A172 (cell line): ENCODE measurements at regions not wholly inside any gene's neighbourhood (a gene's known extent, or its start where the extent isn't known, plus 50 kb on each side); places are given as distances from the start of the nearest gene placed in this dataset.

Experiments used
- DNase-seq: peaks from one replicate; pipeline ENCODE4 v3.0.0-alpha.2; 2015; ENCODE audit warnings: low spot score

- no peak for DNase-seq
These were observed 128.2 kb upstream of the TMEM161B start for GRCh38 chr5:88396751-88397281.

DNA sequence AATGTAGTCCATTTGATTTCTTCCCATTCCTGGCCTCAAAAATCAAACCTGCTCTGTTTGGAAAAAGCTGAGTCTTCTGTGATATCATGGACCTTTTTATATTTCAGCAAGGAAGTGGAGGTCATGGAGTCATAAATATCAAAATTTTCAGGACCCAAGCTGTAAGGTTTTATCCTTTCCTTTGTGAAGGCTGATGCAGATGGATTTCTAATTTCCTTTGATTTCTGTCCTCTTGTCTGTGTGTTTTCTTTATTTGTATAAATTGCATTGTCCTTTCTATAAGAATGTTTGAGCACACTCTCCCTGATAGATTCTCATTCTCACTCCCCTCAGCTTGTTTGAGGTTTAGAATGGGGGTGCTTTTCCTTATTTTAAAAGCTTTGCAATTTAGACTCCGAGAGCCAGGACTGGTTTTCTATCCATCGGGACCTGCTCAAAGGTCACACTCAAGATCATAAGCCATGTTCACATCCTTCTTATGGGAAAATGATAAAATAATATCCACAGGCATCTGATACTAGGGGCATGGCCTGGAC, 127.4 kb upstream of the TMEM161B start:
- DNase-seq, result no peak

DNA sequence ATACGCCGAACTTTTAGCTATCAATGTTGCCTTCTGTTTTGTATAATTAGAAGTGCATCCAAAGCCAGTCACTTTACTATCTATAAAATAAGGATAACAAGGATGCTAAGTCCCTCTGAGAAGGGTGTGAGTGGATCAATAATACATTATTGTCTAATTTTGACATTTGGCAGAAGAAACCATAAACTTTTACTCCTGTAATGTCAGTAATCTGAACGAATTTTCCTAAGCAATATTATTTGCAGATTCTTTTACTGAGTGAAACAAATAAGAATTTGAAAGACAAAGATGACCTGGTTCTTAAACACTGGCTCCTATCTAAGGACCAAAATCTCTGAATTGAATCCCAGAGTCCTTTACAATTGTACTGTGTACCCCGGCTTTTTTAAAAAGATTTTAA, 126.6 kb upstream of the TMEM161B start:
- no peak for DNase-seq

GRCh38 chr5:88394536-88395175, 126.0 kb upstream of the TMEM161B start:
- no peak for DNase-seq

- DNase-seq, result no peak
These were observed 125.3 kb upstream of the TMEM161B start for GRCh38 chr5:88393716-88394535.

DNA sequence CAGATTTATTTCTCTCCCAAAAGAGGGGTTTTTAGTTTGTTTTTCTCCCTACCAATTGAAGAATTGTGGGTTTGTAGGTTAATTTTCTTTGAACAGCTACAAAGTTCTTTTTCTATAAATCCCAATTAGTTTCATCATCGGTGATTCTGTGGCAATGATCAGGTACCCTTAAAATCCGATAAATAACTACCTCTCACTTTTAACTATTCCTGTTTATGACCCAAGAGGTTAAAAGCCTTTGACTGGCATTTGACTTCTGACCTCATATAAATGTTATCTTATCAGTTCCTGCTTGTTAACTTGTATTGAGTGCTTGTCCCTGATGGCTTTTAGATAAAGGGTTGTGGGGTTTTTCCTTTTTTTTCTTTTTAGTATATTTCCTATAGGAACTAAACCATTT, 124.4 kb upstream of the TMEM161B start:
- DNase-seq, result no peak

GRCh38 chr5:88391991-88392390, 123.3 kb upstream of the TMEM161B start:
- DNase-seq, result no peak

DNA sequence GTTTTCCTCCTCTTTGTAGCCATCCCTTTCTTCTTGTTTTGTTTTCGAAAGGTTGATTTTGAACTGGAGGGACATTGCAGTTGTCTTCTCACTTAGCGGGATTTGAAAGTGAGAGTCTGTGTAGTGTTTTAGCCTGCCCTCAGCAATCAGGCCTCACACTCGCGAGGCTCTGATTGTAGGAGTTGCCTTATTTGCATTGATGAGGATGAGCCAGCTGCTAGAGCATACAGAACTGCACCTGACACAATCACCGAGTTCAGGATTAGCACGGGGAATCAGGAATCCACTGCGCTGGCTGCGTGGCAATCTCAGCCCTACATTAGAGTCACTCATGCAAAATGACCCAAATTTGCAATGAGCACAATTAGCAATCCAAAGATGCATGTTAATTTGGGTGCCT, 122.5 kb upstream of the TMEM161B start:
- DNase-seq, result no peak

DNA sequence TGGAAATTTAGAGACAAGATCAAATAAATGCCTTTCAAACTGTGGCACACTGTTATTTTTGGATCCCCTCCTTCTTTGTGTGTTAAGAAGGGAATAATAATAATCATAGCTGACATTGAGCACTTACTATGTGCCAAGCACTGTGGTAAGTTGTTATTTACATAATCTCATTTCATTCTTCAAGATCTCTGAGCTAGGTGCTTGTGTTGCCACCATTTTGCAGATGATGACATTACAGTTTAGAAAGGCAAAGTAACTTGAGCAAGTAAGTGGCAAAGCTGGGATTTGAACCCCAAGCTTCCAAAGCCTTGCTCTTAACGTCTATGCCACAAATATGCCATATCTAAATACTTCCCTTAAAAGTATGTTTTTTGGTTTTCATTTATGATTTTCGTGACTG, 121.8 kb upstream of the TMEM161B start:
- no peak for DNase-seq

- no peak for DNase-seq
These were observed 121.4 kb upstream of the TMEM161B start for GRCh38 chr5:88390096-88390441.

DNA sequence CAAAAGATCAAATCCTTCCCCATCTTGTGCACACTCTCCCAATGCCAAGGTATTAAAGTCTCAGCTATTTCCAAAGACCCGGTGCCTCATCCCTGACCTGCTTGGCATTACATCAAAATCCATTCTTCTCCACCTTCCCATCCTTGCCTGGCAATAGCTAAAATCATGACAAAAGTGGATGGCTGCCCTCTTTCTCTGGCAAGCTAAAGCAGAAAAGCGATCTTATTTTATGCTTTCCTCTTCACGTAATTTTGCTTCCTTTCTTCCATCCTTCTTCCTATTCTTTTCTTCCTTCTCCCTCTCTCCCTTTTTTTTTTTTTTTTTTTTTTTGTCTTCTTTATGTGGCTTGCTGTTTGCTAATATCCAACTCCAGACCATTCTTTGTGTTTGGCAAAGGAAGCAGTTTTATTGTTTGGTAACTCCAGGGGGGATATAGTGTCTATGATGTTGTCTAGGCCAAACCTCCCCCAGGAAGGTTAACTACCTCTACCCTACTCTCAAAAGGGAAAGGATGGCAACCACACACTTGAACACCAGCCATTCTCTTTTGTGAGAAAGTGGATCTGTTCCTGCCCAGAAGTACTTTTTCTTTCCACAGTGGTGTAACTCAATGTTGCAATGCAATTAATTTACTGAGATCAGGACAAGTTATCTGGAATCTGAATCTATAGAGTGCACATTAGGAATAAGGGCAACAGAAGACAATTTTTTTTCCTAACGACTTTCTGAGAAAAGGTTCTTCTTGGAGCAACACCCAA, 120.9 kb upstream of the TMEM161B start:
- DNase-seq, result no peak

GRCh38 chr5:88388476-88389337, 120.1 kb upstream of the TMEM161B start:
- no peak for DNase-seq

DNA sequence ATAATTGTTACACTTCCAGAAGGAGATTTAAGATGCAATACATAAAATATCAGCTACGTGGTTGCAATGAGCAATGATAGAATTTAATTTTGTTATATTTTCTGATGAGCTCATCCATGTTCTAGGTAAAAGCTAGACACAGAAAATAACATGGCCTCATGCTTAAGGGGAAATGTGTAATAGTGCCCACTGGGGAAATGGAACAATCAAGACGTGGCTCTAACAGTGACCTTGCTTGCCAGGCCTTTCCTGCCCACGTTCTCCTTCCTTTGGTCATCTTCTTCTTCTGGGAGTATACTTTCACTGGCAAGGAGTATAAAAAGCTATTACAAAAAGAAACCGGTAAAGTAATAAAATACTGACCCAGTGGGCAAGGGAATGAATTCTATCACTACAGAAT, 116.2 kb upstream of the TMEM161B start:
- no peak for DNase-seq

- no peak for DNase-seq
These were observed 111.7 kb upstream of the TMEM161B start for GRCh38 chr5:88380332-88380731.

DNA sequence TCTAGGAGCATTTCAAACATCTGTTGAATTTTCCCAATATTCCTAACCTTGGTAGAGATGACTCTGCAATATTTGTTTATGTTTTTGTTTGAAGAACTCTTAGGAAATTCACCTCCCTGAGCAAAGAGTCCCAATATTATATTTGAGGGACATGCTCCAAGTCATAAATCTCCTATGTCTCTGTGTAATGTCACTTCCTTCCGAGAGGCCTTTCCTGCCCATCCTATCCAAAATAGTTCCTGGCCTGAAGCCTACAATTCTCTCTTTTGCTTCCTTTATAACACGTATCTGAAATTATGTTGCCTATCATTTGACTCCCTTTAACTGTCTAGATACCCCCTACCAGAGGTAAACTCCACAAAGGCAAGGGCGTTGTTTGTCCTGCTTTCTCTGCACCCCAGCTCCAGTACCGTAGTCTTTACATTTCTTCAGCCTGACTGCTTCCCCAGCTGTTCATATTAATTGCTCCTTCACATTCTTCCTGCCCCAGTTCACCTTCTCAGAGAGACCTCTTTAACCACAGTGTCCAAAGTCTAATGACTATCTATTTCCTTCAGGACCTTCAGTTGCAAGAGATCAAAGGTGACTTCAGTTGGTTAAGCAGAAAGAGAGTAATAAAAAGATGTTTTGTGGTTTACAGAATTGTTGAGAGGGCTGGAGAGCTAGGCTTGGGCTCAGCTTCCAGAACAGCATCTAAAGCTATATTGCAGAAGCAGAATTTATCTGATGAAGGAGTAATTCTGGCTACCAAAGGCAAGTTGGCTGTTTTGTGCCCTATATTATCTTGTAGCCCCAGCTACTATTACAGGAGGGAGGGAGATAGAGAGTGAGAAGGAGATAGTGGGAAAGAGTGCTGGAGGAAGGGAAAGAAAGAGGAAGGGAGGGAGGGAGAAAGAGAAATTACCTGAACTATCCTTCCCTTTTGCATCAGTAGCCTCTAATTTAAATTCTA, 109.3 kb upstream of the TMEM161B start:
- DNase-seq, result peak; percentile 4

DNA sequence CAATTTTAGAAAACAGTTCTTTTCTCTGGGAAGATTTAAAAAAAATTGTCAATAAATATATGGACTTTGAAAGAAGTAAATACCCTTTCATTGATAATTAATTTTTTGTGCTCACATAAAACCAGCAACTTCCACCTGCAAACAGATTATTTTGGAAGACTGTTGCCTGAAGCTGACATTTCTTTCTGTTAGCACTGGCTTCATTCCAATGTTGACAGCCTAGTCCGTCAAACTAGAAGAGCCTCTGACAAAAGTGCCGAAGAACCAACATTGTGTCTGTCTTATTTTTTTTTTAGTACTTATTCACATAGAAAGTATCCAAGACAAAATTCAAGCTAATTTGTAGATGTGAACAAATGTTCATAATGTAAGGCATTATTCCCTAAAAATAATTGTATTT, 108.6 kb upstream of the TMEM161B start:
- no peak for DNase-seq

GRCh38 chr5:88376728-88377127, 108.1 kb upstream of the TMEM161B start:
- no peak for DNase-seq

- DNase-seq, result no peak
These were observed 105.7 kb upstream of the TMEM161B start for GRCh38 chr5:88374391-88374790.

DNA sequence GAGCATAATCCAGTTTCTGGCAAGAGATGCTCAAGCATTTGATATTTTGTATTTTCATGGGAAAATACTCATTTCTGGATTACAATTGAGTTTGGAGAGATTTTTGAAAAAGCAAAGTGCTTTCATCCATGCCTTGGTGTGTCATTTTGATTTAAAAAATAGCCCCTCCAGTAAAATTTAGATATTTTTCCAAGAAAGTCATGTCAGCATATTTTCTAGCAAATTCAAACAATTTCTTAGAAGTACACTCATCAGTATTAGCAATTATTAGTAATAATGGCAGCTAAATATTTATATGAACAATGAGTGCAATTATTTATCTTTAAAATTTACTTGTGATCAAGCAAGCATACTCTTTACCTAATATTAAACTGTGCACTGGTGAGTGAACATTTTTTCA, 102.2 kb upstream of the TMEM161B start:
- no peak for DNase-seq

- DNase-seq, result no peak
These were observed 99.6 kb upstream of the TMEM161B start for GRCh38 chr5:88368201-88368600.
